Medulla oblongata (tissue), 1 donor: ENCODE measurements at regions not wholly inside any gene's neighbourhood (a gene's known extent, or its start where the extent isn't known, plus 50 kb on each side); places are given as distances from the start of the nearest gene placed in this dataset.
"Not testable (repeated sequence)": the region's sequence is repeated elsewhere in the genome, so short reads cannot be mapped to it uniquely, and the experiment has no call there.

Experiments
- DNase-seq: peaks from one replicate; pipeline ENCODE4 v3.0.0-alpha.2; 2015; ENCODE audit errors: extremely low spot score

DNA sequence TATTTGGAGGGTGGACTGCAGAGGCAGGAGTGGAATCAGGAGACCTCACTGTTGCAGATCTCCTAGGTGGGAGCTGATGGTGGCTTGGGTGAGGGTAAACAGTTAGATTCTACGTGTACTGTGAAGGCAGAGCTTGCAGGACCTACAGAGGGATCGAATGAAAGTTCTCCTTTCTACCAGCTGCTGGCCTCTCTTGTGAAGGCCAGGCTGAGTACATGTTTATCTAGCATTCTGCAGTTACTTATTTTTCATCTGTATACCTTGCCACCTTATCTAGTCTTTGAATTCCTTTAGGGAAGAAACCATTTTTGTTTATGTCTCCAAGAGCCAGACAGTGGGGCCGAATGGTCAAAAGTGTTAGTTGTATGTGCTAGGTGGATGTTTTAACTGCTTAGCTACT lies 57.6 kb downstream of the PTTG1 start:
- DNase-seq = no peak

- no peak for DNase-seq
Measured at GRCh38 chr5:160479926-160480325, 58.3 kb downstream of the PTTG1 start.

DNA sequence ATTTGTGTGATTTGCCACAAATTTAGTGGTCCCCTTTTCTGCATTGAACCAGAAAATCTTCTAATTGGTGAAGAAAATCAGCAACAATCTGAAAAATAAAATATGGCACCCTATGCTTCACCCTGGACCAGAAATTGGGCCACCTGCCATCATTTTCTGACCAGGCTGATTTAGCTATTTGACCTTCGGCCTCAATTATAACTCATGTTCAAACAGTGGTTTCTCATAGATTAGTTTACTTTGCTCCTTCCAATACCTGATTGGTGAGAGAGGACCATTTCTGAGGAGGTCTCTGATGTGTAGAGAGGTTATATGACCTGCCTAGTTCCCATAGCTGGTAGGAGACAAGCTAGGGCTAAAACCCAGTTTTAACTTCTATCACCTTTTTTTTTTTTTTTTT lies 59.0 kb downstream of the PTTG1 start:
- no peak for DNase-seq

GRCh38 chr5:160484678-160485077 lies 63.0 kb downstream of the PTTG1 start:
- DNase-seq = no peak

GRCh38 chr5:160485364-160485969 lies 63.8 kb downstream of the PTTG1 start:
- no peak for DNase-seq

DNA sequence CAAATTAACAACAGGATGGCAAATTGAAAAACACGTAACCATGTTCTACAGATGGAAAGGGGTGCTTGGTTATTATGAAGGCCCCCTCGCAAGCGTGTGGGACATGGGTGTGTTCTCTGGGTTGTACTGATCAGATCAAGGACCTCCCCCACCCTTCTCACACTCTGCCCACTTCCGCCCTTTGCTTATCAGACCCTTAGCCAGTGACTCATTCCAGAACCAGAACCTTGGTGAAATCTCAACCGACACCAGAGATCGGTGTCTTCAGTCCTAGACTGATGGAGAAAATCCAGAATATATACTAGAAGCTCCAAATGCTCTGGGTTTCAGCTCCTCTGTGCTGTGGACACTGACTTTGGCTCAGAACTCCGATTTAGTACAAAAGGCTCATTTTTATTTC lies 64.9 kb downstream of the PTTG1 start:
- no peak for DNase-seq

GRCh38 chr5:160488394-160489325 lies 67.0 kb downstream of the PTTG1 start:
- no peak for DNase-seq

GRCh38 chr5:160491438-160491837 lies 69.8 kb downstream of the PTTG1 start:
- no peak for DNase-seq

GRCh38 chr5:160492565-160492964 lies 70.9 kb downstream of the PTTG1 start:
- no peak for DNase-seq

GRCh38 chr5:160493806-160494338 lies 72.2 kb downstream of the PTTG1 start:
- no peak for DNase-seq

GRCh38 chr5:160494451-160494850 lies 72.8 kb downstream of the PTTG1 start:
- no peak for DNase-seq

GRCh38 chr5:160496334-160496733 lies 74.7 kb downstream of the PTTG1 start:
- no peak for DNase-seq

DNA sequence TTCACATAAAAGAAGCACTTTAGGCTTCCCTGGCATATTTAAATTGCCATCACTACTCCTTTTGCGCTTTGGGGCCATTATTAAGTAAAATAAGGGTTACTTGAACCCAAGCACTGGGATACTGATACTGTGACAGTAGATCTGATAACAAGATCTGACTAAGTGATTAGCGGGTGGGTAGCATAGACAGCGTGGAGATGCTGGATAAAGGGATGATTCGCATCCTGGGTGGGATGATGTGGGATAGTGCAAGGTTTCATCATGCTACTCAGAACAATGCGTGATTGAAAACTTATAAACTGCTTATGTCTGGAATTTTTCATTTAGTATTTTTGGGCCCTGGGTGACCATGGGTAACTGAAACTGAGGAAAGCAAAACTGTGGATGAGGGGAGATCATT lies 75.1 kb downstream of the PTTG1 start:
- DNase-seq = no peak

GRCh38 chr5:160497878-160498277 lies 76.2 kb downstream of the PTTG1 start:
- DNase-seq = no peak

DNA sequence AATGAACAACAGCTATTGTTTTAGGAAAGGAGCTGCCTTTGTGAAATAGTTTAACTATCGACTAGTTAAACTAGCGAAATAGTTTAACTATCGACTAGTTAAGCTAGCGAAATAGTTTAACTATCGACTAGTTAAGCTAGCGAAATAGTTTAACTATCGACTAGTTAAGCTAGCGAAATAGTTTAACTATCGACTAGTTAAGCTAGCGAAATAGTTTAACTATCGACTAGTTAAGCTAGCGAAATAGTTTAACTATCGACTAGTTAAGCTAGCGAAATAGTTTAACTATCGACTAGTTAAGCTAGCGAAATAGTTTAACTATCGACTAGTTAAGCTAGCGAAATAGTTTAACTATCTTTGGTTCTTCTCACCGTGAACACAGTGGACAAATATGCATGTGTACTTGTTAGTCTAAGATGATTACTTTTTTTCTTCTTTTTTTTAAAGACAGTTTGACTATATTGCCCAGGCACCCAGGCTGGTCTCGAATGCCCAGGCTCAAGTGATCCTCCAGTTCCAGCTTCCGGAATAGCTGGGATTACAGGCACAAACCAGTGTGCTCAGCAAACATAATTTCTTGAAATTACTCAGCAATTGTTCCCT lies 76.9 kb downstream of the PTTG1 start:
- DNase-seq = not testable (repeated sequence)

DNA sequence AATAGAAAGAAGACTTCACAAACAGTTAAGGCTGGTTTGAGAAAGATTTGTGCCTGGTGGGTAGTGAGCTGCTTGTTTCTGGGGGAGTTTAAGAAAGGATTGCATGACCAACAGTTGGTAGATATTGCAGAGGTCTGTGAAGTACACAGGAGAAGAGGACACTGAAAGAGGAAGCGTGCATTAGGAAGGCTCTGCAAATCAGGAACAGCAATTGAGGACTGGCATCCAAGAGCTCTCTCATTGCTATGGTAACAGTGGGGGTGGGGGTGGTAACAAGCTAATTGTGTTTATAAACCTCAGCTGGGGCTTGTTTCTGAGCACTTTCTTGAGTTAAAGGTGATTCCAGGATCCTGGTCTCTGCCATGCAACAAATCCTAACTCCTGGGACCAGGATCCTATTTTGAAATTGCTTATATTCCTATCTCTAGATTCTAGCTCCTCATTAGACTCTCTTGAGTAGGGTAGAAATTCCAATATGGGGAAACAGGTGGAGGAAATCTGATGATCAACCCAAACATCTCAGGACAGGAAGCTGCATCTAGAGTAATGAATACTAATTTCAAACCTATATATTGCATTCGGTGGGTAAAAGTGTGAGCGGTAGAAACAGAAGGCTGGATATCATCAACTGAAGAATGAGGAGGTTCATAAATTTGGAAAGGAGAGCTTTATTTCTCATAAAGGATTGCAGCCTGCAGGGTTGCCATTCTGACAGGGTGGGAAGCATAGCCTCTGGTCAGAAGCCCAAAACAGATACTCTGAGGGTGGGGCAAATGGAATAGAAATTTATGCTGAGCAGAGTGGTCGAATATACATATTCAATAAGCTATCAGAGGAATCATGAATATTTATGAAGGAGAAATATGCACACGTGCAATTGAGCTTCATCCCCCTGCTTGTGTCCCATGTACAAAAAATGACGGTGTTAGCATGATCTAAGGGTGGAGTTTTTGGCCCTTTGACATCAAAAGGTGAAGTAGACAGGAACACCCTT lies 79.4 kb downstream of the PTTG1 start:
- peak; percentile 68 for DNase-seq

DNA sequence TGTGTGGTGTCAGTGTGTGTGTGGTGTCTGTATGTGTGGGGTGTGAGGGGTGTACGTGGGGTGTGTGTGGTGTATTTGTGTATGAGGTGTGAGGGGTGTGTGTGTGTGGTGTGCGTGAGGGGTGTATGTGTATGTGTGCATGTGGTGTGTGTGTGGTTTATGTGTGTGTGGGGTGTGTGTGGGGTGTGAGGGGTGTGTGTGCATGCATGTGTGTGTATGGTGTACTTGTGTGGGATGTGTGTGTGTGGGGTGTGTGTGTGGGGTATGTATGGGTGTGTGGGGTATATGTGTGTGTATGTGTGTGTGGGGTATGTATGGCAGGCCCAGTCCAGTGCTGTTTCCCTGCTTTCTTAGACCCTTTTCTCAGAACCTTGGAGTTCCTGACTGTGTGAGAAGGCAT lies 83.3 kb downstream of the PTTG1 start:
- DNase-seq = no peak

GRCh38 chr5:160506006-160507004 lies 84.7 kb downstream of the PTTG1 start:
- DNase-seq = peak; percentile 70

DNA sequence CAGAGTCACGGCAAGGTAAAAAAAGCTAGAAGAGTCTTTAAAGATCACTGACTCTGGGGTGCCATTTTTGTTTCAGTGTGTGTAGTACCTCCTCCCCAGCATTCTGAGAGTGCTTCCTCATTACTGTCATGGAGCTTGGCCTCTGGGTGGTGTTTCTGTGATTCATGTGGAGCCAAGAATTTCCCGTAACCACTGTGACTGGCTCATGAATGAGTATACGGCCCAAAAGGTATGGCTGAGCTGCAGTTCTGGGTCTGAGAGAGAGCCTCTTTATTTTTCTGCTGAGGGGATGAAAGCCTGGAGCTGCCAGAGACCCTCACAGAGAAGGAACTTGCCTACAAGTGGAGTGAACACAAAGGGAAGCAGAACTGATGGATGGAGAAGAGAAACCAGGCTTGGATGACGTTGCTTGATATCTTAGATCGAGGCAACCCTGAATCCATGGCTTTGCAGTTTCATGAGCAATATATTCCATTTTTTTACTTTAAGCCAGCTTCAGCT lies 85.6 kb downstream of the PTTG1 start:
- peak; percentile 65 for DNase-seq
